Natural killer cell treated with Interleukin-12 subunit alpha and Interleukin-12 subunit beta and Interleukin-15 and Interleukin-18, amount 100 ng/mL, for 72 hours (primary cell): ENCODE measurements at regions not wholly inside any gene's neighbourhood (a gene's known extent, or its start where the extent isn't known, plus 50 kb on each side); places are given as distances from the start of the nearest gene placed in this dataset.

ENCODE experiments used
- ATAC-seq, 2 donors: fragments of 150-1000 bp; cut with Tn5 transposase in 1 of 2; sonication (Bioruptor Pico), chemical (Tn5 transposase) in 1 of 2; 2 replicates each; pipeline ENCODE4 v1.10.0; 2021
- DNase-seq: peaks from one replicate; pipeline ENCODE4 v3.0.0; 2022; ENCODE audit warnings: low spot score
- H3K27ac Mint-ChIP-seq, 2 donors: 1 replicate in 1 of 2; 2 replicates in 1 of 2; pipeline ENCODE4 v1.8.0; 2022; ENCODE audit warnings: mixed read lengths in 2 of 2, mild to moderate bottlenecking in 1 of 2, moderate library complexity in 1 of 2
- H3K27me3 Mint-ChIP-seq, 2 donors: 1 replicate in 1 of 2; 2 replicates in 1 of 2; pipeline ENCODE4 v1.8.0; 2022; ENCODE audit warnings: mixed read lengths in 2 of 2
- H3K36me3 Mint-ChIP-seq: one replicate; pipeline ENCODE4 v1.8.0; 2022; ENCODE audit warnings: mixed read lengths
- H3K4me1 Mint-ChIP-seq, 2 donors: 1 replicate in 1 of 2; 2 replicates in 1 of 2; pipeline ENCODE4 v1.8.0; 2022; ENCODE audit warnings: low read depth in 2 of 2, mixed read lengths in 2 of 2, mild to moderate bottlenecking in 1 of 2
- H3K4me3 Mint-ChIP-seq: one replicate; pipeline ENCODE4 v1.8.0; 2022; ENCODE audit warnings: mixed read lengths
- H3K9me3 Mint-ChIP-seq: 2 replicates; pipeline ENCODE4 v1.8.0; 2022; ENCODE audit warnings: mixed read lengths

DNA sequence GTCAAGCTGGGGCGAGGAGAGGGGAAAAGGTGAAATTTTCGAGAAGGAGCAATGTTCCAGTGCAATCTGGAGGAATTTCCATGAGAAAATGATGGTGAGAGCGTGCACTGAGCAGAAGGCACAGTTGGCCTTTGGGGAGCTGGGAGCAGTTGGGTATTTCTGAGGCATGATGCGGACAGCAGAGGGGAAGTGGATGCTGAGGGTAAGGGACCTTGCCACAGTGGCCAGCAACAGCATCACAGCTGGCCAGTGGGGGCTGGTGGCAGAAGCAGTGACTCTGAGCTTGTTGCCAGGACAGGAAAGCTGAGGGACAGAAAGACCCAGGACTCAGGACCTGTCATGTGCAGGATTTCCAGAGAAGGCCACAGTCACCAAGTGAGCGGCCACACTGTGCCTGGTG lies 98.9 kb downstream of the LSM3 start:
- H3K27ac Mint-ChIP-seq = no peak overlapping the region
- H3K4me1 Mint-ChIP-seq = no peaks in the 10 kb centered on the region
- H3K4me3 Mint-ChIP-seq = no peak overlapping the region
- H3K9me3 Mint-ChIP-seq = no peaks in the 10 kb centered on the region
- no peaks in the 10 kb centered on the region for H3K36me3 Mint-ChIP-seq
- H3K27me3 Mint-ChIP-seq = peaks cover 0 to 8% of the 10 kb centered on the region in 2 donors
- DNase-seq (no peak), ATAC-seq (no peak)

DNA sequence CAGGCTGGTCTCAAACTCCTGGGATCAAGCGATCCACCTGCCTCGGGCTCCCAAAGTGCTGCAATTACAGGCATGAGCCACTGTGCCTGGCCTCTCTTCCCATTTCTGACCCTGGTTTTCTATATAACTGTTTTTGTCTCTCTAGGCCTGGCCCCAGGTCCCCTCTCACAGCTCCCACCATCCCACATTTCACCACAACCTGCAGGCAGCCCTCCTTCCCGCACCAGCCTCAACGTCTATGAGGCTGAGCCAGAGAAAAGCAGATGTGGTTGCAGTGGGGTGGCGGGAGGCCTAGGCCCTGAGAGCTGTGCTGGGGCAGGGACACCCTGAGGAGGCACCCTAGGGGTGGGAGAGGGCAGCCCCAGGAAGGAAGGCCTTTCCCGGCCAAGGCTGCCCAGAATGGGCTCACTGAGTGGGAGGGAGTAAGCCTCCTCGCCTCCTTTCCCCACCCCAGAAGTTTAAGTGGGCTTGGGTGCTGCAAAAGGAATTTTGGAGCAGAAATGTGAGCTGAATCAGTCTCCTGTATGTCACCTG lies 99.7 kb downstream of the LSM3 start:
- H3K9me3 Mint-ChIP-seq = no peaks in the 10 kb centered on the region
- no peaks in the 10 kb centered on the region for H3K36me3 Mint-ChIP-seq
- peaks cover 0 to 8% of the 10 kb centered on the region in 2 donors for H3K27me3 Mint-ChIP-seq
- ATAC-seq = no peak
- no peak overlapping the region for H3K27ac Mint-ChIP-seq
- no peak overlapping the region for H3K4me3 Mint-ChIP-seq
- no peaks in the 10 kb centered on the region for H3K4me1 Mint-ChIP-seq
- DNase-seq = no peak

DNA sequence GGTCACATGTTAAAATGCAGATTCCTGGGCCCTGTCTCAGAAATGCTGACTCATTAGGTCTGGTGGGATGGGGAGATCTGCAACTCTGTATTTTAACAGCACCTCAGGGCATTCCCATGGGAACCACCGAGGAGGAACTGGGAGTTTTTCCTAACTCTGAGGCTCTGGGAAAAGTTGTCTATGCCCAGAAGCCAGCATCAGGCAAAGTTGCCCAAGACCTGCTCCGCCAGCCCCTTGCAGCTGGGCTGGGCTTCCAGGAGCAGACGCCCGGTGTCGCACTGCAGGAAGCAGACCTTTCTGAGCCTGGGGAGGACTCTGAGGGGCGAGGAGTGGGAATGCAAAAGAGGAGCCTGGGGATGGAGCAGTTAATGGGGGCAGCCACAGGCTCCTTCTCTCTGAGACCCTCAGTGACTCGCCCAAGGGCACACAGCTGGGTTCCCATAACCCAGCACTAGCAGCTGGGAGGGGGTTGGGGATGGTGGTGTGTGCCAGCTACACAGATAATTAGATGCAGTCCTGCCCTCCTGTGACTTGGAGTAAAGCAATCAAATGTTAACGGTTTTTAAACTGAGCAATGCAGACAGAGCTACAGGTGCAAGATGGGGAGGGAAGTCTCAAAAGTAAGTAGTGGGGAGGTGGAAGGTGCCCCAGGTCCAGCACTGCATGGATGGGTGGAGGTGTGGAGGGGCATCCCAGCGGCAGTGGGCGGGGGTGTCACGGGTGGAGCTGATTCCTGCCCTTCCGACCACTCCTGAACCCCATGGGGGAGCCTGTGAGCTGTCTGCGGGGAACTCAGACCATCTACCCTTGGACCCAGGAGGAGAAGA lies 100.4 kb downstream of the LSM3 start:
- no peaks in the 10 kb centered on the region for H3K4me1 Mint-ChIP-seq
- H3K27me3 Mint-ChIP-seq = peaks cover 0 to 8% of the 10 kb centered on the region in 2 donors
- DNase-seq (no peak), ATAC-seq (no peak)
- H3K9me3 Mint-ChIP-seq = no peaks in the 10 kb centered on the region
- no peaks in the 10 kb centered on the region for H3K36me3 Mint-ChIP-seq
- H3K4me3 Mint-ChIP-seq = no peak overlapping the region
- no peak overlapping the region for H3K27ac Mint-ChIP-seq

DNA sequence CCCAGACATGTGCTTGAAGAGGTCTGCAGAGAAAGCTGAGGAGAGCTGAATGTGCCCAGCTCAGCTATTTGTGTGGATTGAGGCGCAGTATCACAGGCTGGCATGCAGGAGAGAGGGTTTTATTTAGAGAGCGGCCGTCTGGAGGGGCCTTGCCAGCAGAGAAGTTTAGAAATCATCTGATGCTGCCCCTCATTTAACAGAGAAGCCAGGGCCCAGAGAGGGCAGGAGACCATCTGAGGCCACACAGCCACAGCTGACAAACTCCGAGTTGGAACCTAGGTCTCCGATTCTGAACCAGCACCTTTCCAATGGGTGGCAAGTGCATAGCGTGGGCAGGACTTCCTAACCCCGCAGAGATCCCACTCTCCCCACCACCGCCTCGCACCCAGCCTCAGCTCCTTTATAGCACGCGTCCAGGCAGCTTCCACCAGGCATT lies 101.0 kb downstream of the LSM3 start:
- no peak for ATAC-seq
- no peak overlapping the region for H3K4me3 Mint-ChIP-seq

DNA sequence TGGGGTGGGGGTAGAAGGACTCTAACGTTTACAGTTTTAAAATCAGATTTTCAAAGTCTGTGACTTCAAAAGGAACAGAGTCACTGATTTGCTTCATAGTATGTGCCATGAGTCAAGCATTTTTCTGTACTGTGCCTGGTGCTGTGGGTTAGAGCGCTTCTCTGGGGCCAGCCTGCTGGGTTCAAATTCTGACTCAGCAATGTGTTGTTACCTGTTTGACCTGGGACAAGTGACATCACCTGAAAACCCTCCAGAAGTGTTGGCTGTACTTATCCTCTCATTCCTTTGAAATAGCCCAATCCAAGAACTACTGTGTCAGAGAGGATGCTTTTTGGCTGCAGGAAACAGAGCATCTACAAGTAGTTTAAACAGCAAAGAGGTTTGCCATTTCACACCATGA lies 101.7 kb downstream of the LSM3 start:
- Mint-ChIP-seq H3K4me3 (no peak overlapping the region), H3K27me3 (peaks cover 0 to 8% of the 10 kb centered on the region in 2 donors), H3K36me3 (no peaks in the 10 kb centered on the region), H3K9me3 (no peaks in the 10 kb centered on the region), H3K4me1 (no peaks in the 10 kb centered on the region), H3K27ac (no peak overlapping the region)
- ATAC-seq = no peak
- no peak for DNase-seq

More for the DNA sequence above, 101.0 kb downstream of the LSM3 start:
- Mint-ChIP-seq H3K27ac (no peak overlapping the region), H3K9me3 (no peaks in the 10 kb centered on the region), H3K36me3 (no peaks in the 10 kb centered on the region), H3K27me3 (peaks cover 0 to 8% of the 10 kb centered on the region in 2 donors), H3K4me1 (no peaks in the 10 kb centered on the region)
- DNase-seq = no peak

DNA sequence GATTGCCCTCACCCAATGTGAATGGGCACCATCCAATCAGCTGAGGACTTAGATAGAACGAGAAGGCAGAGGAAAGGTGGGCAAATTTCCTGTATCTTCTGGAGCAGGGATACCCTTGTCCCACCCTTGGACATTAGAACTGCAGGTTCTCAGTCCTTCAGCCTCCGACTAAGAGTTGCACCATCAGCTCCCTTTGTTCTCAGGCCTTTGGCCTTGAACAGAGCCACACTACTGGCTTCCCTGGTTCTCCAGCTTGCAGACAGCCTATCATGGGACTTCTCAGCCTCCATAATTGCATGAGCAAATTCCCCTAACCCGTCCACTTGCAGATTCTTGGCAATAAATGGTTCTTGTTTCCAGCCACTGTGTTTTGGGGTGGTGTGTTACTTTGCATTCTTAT lies 102.4 kb downstream of the LSM3 start:
- Mint-ChIP-seq H3K27ac (no peak overlapping the region), H3K4me3 (no peak overlapping the region), H3K36me3 (no peaks in the 10 kb centered on the region), H3K4me1 (no peaks in the 10 kb centered on the region), H3K9me3 (no peaks in the 10 kb centered on the region), H3K27me3 (peaks cover 0 to 8% of the 10 kb centered on the region in 2 donors)
- ATAC-seq (no peak), DNase-seq (no peak)

DNA sequence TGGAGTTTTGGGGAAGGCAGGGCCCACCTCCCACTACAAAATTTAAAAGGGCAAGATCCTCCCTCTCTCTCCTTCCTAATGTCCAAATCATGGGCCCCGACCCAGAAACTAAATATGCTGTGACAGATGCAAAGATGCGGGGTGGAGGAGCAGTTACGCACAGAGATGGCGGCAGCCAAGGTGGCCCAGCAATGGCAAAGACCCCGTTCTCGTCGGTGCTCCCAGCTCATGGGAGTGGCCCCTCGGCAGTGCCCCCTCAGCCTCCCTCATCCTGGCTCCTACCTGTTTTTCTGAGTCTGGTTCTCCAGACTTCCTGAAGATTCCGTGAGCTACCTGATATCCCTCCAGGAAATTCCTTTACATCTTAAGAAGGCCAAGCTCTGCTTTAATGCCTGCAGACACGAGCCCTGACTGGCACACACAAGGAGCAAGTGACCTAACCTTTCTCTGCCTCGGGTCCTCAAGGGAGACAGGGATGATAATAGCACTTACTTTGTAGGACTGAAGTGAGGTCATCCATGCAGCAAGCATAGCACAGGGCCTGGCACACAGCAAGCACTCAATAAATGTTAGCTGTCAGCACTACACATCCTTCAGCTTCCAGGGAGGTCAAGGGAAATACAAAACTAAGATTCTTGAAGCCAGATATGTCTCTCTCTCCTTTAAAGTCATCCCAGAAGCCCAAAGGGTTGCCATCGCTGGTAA lies 103.5 kb downstream of the LSM3 start:
- Mint-ChIP-seq H3K4me1 (no peaks in the 10 kb centered on the region), H3K27me3 (peaks cover 2 to 6% of the 10 kb centered on the region in 2 donors), H3K36me3 (no peaks in the 10 kb centered on the region), H3K4me3 (no peak overlapping the region), H3K27ac (no peak overlapping the region), H3K9me3 (no peaks in the 10 kb centered on the region)
- ATAC-seq (no peak), DNase-seq (no peak)

DNA sequence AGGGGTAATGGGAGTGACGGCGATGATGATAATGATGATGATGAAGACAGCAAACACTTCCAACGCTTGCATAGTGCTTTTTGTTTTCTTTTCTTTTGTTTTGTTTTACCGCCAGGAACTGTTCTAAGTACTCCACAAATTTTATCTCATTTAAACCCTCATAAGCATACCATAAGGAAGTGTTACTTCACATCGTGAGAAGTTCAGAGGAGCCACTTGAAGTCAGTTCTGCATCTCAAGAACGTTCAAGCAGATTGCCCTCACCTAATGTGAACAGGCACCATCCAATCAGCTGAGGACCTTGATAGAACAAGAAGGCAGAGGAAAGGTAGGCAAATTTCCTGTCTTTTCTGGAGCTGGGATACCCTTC lies 104.1 kb downstream of the LSM3 start:
- ATAC-seq = no peak
- Mint-ChIP-seq H3K4me3 (no peak overlapping the region), H3K27ac (no peak overlapping the region), H3K36me3 (no peaks in the 10 kb centered on the region), H3K27me3 (peaks cover under 1 to 2% of the 10 kb centered on the region in 2 donors), H3K4me1 (no peaks in the 10 kb centered on the region), H3K9me3 (no peaks in the 10 kb centered on the region)
- DNase-seq = no peak

DNA sequence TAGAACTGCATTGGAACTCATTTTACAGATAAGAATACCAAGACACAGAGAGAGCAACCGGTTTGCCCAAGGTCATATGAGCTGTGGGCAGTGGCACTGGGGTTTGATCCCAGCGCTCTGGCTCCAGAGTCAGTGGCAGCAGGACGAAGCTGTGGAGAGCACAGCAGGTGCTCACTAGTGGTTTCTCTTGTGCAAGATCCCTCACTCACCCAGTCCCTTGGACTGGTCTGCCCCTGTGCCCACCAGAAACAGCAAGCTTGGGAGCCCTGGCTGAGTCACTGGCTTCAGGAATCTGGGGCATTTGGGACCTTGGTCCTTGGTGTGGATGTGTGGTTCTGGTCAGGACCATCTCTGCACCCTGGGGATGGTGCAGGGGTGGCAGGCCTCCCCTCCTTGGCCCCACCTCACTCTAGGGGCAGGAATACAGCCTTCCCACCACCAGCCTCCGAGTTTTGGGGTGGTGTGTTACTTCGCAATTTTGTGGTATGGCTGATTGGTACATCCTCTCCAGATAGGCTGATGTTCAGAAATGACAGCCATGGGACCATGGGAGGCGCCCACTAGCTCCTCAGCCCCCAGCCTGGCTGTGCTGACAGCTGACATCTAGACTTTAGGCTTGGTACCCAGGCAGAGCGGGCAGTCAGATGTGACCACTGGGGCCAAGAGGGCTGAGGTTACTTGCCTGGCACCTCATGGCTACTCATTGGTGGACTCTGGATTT lies 104.6 kb downstream of the LSM3 start:
- H3K4me3 Mint-ChIP-seq = no peak overlapping the region
- no peak overlapping the region for H3K27ac Mint-ChIP-seq
- H3K9me3 Mint-ChIP-seq = no peaks in the 10 kb centered on the region
- DNase-seq = no peak
- peaks cover 1 to 2% of the 10 kb centered on the region in 2 donors for H3K27me3 Mint-ChIP-seq
- ATAC-seq = peak in 1 of 2 donors; percentile 3
- no peaks in the 10 kb centered on the region for H3K4me1 Mint-ChIP-seq
- no peaks in the 10 kb centered on the region for H3K36me3 Mint-ChIP-seq

DNA sequence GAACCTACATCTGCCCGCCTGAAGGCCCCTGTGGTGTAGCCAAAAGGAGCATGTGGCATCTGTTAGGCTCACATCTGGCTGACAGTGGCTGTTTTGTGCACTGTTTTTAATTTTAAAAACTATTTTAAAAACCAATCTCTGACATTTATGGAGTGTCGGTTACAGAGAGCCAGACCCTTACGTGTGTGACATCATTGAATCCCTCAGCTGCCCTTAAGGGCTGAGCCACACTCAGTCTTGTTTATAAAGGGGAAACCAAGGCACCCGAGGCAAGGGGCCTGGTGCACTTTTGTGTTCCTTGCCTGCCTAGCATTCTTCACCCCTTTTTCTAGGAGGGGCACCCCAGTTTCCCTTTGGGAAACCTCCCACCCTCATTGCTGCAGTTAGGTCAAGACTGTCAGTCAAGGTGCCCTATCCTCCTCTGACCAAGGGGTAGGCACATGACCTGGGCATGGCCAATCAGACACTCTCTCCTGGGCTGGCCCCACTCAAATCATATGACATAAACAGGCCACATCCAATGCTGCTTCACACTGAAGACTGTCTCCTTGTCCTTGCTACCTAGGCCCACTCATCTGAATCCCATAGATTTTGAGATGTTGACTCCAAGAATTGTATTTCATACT lies 105.3 kb downstream of the LSM3 start:
- no peaks in the 10 kb centered on the region for H3K4me1 Mint-ChIP-seq
- no peak overlapping the region for H3K4me3 Mint-ChIP-seq
- ATAC-seq = no peak
- no peaks in the 10 kb centered on the region for H3K36me3 Mint-ChIP-seq
- H3K27me3 Mint-ChIP-seq = peaks cover 2 to 7% of the 10 kb centered on the region in 2 donors
- no peaks in the 10 kb centered on the region for H3K9me3 Mint-ChIP-seq
- no peak overlapping the region for H3K27ac Mint-ChIP-seq
- no peak for DNase-seq

DNA sequence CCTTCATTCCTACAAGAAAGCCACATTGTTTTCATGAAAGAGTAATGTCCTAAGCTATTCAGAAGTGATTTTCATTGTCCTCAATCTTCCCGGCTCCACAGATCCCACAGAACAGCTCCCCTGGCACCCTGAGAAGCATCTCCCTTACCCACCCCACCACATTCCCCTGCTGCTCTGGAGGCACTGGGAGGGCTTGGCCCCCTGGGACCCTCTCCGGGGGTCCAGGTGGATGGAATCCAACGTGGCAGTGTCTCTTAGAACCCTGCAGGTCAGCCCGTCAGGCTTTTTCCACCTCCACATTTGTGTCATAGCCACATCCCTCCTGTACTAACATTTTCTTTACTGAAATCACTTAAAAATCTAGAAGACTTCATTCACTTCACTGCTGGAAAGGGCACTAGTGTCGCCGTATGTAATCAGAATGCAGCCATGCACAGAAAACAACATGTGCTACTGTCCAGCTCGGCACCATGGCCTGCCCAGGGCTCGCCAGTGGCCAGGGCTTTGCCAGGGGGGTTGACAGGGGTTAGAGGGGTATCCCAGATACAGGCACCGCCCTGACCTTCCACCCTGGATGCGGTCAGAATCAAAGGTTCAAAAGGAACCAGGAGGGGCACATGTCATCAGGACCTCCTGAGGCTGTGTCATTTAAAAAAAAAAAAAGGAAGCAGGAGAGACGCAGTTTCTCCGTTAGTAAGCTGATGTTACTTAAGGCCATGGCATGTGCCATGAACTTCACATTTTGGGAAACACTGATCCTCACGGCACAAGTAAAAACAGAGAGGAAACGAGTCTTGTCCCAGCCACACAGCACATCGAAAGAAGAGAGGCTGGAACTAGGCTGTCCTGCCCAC lies 106.3 kb downstream of the LSM3 start:
- DNase-seq (no peak), ATAC-seq (no peak)
- no peak overlapping the region for H3K4me3 Mint-ChIP-seq
- H3K27me3 Mint-ChIP-seq = peaks cover 2 to 7% of the 10 kb centered on the region in 2 donors
- H3K9me3 Mint-ChIP-seq = no peaks in the 10 kb centered on the region
- no peak overlapping the region for H3K27ac Mint-ChIP-seq
- H3K4me1 Mint-ChIP-seq = no peaks in the 10 kb centered on the region
- H3K36me3 Mint-ChIP-seq = no peaks in the 10 kb centered on the region

DNA sequence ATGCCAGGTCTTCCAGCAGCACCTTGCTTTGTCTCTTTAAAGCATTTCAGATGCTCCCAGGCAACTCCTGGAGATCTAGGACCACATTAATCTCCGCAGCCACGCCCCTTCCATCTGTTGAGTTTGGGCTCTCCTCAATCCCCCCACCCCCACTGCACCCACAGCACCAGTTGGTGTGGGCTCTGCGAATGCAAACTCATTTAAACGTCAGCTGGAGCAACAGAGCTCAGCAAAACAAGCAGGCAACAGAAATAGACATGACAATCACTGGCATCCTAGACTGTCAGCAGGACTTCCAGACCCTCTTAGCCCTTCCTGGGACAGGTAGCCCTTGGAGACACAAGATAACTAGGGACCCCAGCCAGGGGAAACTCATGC lies 106.9 kb downstream of the LSM3 start:
- no peak for DNase-seq
- Mint-ChIP-seq H3K4me1 (no peaks in the 10 kb centered on the region), H3K9me3 (no peaks in the 10 kb centered on the region), H3K27me3 (peaks cover 4 to 10% of the 10 kb centered on the region in 2 donors), H3K27ac (no peak overlapping the region), H3K4me3 (no peak overlapping the region), H3K36me3 (no peaks in the 10 kb centered on the region)
- no peak for ATAC-seq
